NK-92 treated with Interleukin-12 subunit alpha and Interleukin-12 subunit beta, amount 100 ng/mL, for 24 hours (cell line): ENCODE measurements at regions not wholly inside any gene's neighbourhood (a gene's known extent, or its start where the extent isn't known, plus 50 kb on each side); places are given as distances from the start of the nearest gene placed in this dataset.
"Not testable (repeated sequence)": the region's sequence is repeated elsewhere in the genome, so short reads cannot be mapped to it uniquely, and the experiment has no call there.

Source experiments
- DNase-seq: peaks from one replicate; lab custom pipeline; 2025; lab: John Stamatoyannopoulos, UW

DNA sequence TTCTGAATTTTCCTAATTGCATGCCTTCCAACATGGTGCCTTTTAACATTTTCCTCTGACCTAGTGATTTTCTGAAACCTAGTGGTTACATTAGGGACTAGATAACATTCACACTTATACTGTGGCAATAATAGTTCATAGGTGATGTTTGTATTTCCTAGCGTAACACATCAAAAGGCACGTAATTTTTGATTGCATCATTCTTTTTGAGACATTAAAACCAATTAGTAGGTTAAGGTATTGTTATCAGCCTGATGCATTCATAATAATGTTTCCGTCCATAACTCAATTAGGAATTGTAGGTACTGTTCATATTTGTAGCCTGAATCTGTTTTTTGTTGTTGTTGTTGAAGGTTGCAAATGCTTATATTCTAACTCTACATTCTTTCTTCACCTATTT, 192.4 kb downstream of the ANXA1 start:
- DNase-seq = no peak

DNA sequence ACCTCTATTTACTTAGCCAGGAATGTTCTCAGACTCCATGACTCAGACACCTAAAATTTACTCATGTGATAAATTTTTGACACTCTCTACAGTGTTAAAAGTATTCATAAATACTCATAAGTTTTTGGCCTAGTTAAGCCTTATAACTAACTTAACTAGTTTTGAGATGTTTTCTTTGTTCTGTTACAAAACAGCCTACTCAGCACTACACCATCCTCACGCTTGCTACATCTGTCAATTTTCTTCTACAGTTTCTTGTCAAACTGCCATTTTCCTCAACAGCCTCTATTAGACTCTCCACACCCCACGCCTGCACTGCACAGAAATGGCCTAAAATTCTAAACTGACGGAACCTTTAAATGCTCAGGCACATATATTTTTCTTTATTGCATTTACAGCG, 195.5 kb downstream of the ANXA1 start:
- no peak for DNase-seq

DNA sequence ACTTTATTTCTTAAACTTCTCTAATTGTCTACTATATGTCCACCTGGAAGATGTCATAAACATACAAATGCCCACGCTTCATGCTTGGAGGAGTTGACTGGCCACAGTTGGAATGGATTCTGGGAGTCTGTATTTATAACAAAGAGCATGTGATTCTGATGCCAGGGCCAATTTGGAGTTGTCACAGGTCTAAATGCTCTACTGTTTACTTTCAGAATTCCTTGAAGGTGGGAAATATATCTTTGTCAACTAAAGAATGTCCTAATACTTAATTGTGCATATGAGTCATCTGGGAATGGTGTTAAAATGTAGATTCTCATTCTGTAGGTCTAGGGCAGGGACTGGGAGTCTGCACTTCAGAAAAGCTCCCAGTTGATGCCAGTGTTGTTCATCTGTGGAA, 196.1 kb downstream of the ANXA1 start:
- DNase-seq = no peak

DNA sequence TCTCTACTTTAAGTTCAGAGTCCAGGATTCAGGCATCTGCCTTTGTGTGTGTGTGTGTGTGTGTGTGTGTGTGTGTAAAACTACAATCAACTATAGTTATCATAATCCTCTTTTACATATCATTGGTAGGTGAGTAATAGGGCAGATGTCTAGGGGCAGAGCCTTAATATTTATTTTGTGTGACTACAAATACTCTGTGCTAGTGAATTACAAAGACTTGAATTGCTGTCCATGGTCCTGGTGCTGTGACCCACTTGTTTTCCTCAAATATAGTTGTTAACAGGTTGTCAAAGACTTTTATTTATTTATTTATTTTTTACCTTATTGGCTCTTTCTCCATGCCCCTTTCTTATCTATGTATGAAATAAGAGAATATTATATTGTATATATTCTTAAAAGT, 196.8 kb downstream of the ANXA1 start:
- no peak for DNase-seq

DNA sequence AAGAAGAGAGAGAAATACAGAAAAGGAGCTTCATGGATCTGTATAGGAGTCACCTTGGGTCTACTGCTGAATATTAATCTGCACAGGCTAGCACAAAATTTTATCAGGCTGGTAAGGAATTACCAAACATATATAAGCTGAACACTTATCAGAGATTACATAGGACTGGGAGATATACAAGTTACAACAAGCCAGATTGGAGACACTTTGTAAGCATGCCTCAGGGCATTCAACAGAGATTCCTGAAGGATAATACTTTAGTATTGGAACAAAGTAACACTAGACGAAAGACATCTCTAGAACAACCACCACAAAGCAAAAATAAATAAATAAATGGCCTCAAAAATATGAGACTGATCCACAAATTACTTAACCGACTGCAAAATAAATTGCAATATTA, 197.8 kb downstream of the ANXA1 start:
- DNase-seq = no peak

DNA sequence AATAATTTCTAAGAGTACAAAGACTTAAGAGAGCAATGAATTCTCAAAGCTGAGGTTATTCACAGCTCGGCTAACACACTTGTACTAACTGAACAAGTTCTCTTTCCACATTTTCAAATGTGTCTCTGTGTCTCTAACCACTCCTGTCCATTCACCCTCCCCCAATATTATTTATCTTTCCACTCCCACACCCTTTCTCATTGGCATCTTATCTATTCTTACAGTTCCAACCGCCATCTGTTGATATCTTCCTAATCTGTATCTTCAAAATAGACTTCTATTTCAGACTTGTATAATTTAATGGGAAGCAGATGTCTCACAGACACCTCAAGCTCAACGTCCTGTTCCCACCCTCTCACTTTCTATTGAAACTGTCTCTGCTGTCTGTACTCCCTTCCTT, 205.9 kb downstream of the ANXA1 start:
- no peak for DNase-seq

DNA sequence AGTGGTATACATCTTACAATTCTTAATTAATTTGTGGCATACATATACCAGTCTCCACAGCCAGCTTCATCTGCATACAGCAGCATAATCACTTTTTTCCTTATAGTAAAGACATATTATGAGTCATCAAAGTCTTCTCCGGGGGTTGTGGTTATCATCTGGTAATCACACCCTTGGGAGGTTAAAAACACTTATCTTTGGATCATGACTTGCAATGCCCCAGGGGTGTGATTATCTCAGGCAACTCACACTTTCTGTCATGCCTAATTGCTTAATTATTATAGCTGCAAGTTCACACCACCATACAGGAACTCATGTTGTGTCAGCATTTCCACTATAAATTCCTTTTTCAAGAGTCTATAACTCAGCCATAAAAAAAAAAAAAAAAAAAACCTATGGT, 218.4 kb downstream of the ANXA1 start:
- no peak for DNase-seq

DNA sequence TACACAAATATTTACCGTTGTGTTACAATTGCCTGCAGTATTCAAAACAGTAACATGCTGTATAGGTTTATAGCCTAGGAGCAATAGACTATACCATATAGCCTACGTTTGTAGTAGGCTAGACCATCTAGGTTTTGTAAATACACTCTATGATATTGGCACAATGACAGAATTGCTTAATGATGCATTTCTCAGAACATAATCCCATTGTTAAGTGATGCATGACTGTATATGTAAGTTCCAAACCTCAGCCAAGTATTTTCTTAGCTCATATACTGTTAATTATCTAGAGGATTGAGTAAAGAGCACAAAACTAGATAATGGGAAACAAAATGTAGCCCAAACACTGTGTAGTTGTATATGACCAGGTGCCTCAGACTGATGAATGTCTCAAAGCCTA, 220.1 kb downstream of the ANXA1 start:
- DNase-seq = no peak

DNA sequence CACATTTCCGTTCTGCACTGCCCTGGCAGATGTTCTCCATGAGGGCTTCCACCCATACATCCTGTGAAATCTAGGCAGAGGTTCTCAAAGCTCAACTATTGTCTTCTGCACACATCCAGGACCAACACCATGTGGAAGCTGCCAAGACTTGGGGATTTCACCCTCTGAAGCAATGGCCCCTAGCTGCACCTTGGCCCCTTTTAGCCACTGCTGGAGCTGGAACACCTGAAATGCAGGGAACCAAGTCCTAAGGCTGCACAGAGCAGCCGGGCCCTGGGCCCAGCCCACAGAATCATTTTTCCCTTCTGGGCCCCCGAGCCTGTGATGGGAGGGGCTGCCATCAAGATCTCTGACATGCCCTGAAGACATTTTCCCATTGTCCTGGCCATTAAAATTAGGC, 228.7 kb downstream of the ANXA1 start:
- no peak for DNase-seq

DNA sequence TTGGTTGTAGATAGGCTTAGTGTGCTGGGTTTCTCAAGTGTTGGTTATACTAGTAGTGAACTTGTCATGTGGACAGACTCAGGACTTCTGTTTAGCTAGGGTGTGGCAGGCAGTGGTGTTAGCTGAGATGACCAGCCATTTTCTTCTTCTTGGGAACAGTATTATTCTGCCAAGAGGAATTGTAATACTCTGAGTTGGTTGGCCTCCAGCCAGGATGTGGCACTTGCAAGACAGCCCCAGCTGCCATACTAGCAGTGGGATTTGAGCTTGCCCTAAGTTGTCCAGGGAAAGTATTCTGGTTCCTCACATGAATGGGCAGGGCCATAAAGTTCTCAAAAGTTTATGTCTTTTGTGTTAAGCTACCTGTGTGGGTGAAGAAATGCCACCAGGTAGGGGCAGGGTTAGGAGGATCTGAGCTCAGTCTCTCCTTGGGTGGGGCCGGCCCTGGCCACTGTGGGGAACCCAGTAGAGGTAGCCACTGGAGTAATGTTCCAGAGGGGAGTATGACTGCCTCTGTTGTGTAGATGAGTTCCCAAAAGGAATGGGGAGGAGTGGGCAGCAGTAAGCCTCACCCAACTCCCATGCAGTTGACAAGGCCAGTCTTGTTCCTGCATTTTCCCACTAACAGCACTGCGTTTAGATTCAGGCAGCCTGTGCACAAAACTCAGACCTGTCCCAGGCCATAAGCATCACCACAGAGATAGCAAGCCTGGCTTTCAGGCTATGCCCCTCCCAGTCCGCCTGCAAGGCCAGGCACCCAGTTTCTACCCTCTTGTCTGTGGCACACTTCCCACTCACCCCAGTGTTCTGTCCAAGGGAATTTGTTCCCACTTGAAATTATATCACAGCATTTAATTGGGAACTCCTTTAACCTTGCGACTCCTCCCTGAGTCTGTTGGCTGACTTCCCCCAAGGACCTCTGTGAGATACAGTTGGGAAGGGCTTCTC, 250.7 kb downstream of the ANXA1 start:
- DNase-seq = no peak

DNA sequence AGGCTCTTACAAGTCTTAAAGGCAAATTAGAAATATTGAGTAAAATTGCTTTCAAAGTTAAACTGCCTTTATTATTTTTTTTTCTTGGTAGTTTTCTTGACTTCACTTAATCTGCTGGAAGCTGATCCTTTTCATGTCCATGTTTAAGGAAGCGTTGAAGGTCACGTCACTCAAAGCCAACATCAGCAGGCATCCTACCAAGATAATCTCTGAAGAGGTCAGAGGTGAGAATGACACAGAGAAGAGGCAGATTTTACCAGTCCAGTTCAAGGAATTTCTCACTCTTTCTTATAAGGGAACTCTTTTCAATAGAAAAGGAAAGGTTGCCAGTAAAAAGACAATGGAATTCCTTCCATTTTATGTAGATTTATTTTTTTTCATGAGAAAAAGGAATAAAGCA, 259.8 kb downstream of the ANXA1 start:
- DNase-seq = no peak

DNA sequence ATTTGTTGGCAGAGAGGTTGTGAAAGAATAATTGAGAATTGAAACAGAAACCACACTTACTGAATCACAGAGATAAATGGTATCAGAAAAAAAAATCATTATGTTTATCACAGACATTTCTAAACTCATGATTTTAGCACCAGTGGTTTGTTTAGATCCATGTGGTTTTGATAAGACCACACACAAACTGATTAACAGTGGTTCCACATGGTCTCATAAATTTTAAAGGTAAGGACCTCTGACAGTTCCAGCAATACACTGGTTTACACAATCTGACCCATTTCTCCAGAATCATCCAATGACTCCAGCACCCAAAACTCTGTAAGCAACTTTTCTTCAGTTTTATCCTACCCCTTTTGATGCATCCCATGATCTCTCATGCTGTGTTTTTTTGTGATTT, 261.2 kb downstream of the ANXA1 start:
- no peak for DNase-seq

DNA sequence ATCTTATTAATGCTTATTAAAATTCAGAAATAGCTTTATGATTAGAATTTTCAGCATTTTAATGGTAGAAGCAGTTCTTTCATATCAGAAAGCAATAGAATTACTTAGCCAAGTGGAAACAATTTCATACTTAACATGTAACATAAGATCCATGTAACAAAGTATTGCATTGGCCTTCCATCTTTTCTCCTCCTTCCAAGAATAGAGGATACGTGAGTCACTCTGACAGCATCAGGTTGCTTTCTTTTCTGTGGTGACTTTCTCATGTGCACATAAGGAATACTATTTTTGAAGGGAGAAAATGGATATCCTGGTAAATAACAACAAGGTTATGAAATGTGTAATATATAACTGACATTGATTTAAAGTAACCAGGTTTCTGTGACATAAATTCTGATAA, 272.2 kb downstream of the ANXA1 start:
- DNase-seq = no peak

DNA sequence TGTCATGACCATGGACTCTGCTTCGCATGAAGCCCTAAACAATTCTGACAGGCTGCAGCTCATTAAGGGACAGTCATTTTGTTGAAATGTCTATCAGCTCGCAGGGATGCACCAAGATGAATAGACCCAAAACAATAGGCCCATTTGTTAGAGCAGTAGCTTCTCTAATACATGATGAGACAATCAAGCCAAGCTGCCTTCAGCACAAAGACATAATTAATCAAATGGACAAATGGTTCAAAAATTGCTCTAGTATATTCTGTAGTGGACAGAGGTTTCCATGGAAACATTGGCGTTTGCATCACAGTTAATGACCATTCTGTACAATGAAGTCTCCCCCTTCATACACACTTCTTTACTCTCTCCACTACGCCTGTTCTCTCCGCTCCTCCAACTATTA, 274.6 kb downstream of the ANXA1 start:
- DNase-seq = no peak

DNA sequence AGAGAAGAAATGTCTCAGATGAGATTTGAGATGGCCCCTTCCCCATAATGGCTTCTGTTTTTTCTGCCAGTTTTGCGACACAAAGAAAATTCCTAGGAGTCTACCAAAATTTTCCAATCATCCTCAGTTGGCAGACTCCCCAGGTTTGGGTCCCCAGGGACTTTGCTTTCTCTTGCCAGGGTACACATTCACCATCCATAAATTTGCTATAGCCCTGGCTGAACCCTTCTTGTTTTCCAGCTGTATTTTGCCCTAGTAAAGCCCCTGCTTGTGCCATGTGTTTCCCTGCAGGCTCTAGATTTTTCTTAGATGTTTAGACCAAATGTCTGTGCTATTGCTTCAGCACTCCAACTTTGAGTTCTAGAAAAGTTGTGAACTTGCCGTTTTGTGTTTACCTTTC, 283.2 kb downstream of the ANXA1 start:
- no peak for DNase-seq

DNA sequence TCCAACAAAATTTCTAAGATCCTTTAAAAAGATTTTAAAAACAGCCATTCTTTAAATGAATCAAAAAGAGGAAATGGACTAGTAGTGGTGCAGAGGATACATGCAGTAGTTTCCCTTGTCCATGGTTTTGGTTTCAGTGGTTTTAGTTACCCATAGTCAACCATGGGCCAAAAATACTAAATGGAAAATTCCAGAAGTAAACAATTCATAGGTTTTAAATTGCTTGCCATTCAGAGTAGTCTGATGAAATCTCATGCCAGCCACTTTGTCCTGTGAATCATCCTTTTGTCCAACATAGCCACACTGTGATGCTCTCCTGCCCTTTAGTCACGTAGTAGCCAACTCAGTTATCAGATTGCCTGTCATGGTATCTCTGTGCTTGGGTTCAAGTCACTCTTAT, 286.1 kb downstream of the ANXA1 start:
- no peak for DNase-seq

DNA sequence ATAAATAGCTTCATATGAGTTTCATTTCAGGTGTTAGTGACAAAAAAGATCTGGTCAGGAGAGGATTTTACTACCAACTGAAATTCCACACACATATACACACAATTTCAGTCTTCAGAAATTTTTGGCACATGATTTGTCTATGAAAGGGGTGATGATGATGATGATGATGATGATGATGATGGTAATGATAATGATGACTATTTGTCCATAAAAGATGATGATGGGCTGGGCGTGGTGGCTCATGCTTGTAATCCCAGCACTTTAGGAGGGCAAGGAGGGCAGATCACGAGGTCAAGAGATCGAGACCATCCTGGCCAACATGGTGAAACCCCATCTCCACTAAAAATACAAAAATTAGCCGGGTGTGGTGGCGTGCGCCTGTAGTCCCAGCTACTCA, 288.2 kb downstream of the ANXA1 start:
- not testable (repeated sequence) for DNase-seq

DNA sequence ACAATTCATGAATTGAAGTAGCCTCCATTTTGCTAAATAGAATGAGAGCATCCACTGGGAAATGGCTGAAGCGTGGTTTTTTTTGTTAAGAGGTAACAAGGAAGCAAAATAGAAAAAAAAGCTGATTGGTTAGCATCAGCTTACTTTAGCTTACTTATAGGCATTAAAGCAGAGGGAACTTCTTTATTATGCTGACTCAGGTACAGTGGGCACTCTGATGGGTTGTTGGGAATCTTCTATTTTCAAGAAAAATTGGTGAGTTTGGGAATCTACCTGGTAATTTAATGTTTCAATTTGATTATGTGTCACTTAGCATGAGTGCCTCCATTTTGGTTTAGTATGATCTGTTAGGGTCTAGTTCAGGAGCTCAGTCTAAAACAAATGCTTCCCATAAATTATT, 289.6 kb downstream of the ANXA1 start:
- DNase-seq = no peak

DNA sequence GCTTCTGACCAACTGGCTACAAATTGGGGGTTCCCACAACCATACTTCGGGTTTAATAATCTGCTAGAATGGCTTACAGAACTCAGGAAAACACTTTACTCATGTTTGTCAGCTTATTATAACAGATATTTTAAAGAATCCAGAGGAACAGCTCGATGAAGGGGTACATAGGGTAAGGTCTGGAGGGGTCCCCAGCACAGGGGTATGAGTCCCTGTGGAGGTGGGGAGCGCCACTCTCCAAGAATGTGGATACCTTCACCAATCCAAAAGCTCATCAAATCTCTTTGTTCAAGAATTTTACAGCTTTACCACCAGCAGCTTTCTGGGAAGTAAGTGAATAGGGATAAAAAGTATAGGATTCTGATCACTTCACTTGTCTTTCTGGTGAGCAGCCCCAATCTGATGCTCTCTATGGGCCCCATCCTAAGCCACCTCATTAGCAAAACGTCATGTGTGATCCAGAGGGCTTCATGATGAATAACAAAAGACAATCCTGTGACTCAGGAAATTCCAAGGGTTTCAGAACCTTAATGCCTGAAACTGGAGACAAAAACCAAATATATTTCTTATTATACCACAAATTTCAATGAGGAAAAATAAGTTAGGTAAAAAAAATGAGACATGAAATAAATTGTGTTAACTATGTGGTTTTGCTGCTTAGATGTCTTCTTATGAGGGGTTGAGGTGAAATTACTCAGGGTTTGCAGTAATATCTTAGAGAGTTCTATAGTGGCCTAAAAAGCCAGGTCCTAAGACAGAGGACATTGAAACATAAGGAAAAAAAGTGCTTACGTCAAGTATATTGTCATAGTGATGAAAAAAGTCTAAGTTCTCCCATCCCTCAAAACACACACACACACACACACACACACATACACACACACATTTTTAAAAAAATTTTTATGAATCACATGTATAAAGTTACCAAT, 290.5 kb downstream of the ANXA1 start:
- no peak for DNase-seq

DNA sequence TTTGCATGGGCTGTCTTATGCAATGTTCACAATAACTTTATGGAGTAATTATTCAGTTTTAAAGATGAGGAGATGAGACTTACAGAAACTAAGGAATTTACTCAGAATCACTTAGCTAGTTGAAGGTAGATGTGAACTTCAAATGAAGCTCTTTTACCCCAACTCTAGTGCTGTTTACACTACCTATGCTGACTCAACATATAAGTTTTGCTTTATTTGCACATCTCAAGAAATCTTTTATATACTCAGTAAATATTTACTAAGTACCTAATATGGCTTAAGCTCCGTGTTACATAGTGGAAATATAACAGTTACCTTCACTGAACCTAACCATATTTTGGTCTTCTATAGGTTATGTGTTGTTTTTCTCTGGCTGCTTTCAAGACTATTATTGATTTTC, 293.2 kb downstream of the ANXA1 start:
- DNase-seq = no peak

DNA sequence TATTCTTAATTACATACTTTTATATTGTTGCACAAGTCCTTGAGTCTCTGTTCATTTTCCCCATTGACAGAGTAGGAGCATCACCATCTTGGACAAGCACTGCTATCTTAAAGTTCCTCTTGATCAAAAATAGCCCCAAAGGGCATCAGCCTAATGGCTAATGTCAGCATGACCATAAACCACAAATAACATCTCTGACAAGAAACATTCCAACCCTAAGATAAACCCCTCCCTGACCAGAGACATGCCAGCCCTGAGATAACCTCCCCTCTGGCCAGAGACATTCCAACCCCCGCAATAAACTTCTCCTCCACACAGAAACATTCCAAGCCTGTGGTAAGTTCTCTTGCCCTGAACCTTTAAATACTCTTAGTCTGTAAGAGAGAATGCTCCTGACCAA, 293.7 kb downstream of the ANXA1 start:
- DNase-seq = not testable (repeated sequence)

DNA sequence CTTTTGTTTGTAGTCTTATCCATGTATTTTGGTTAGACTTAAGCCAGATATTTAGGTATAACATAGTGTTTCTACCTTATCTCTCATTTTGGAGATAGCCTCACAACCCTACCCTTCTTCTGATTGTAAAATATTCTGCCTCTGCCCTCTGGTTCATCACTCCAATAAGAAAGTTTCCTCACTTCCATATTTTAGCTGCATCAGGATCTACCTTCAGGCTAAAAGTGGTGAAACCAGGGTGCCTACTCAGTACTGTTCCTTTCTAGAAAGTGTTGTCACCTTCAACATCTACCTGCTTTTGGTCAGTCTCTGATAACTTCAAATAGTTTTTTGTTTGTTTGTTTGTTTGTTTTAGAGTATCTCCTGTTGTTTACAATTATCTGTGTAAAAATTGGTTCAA, 294.6 kb downstream of the ANXA1 start:
- no peak for DNase-seq

DNA sequence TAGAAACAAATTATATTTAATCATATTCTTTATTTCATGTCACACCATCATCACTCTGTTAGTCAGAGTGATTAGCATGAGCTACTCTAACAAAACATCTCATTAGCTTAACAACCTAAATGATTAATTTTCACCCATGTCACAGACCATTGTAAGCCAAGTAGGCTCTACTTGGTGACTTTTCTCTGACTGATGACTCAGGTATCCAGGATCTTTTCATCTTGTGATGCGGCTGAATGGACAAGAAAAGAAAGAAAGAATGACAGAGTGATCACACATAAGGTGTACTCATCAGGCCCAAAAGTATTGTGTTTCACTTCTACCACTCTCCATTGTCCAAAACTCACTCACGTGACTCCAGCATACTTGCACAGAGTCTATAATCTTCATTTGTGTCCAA, 299.3 kb downstream of the ANXA1 start:
- no peak for DNase-seq
